H1 (cell line): ENCODE measurements at regions not wholly inside any gene's neighbourhood (a gene's known extent, or its start where the extent isn't known, plus 50 kb on each side); places are given as distances from the start of the nearest gene placed in this dataset.

Experiments used
- CTCF ChIA-PET: fragments of 300-600 bp; sonication (Branson Sonifier 250); formaldehyde crosslinking; loops from one replicate; lab custom pipeline; 2021; ENCODE audit not compliant: partially characterized antibody; lab: Charles Lee
- POLR2A ChIA-PET: fragments of 300-600 bp; sonication (Branson Sonifier 250); formaldehyde crosslinking; loops from one replicate; lab custom pipeline; 2021; ENCODE audit warnings: inconsistent platforms; ENCODE audit not compliant: partially characterized antibody; lab: Charles Lee
- DNase-seq, 2 experiments: peaks; one replicate each; pipeline versions ENCODE4 v3.0.0 to v3.0.0-alpha.2; 2010 to 2022; ENCODE audit warnings: low spot score in 2 of 2, low read depth in 1 of 2, mixed read lengths in 1 of 2
- FAIRE-seq: peaks from 2 replicates; lab custom pipeline; 2011; peaks lifted over from hg19 to GRCh38; lab: Jason Lieb, UNC
- H2AFZ ChIP-seq: 2 replicates; pipeline ENCODE4 v1.8.1; 2012; ENCODE audit warnings: low read length, inconsistent platforms
- H2AK5ac ChIP-seq: 2 replicates; pipeline ENCODE4 v1.6.1; 2013; ENCODE audit warnings: low read depth, low read length
- H2BK120ac ChIP-seq: replicated peaks from 2 replicates; pipeline ENCODE3; 2013; ENCODE audit warnings: low read depth, low read length, inconsistent platforms
- H2BK12ac ChIP-seq: 2 replicates; pipeline ENCODE4 v1.6.1; 2013; ENCODE audit warnings: low read depth, low read length
- H2BK15ac ChIP-seq: 2 replicates; pipeline ENCODE4 v1.6.1; 2013; ENCODE audit warnings: low read length
- H2BK20ac ChIP-seq: 2 replicates; pipeline ENCODE4 v1.6.1; 2013; ENCODE audit warnings: low read length
- H2BK5ac ChIP-seq: 2 replicates; pipeline ENCODE4 v1.6.1; 2013; ENCODE audit warnings: low read depth, low read length
- H3K14ac ChIP-seq: 2 replicates; pipeline ENCODE4 v1.6.1; 2013; ENCODE audit warnings: inconsistent platforms; ENCODE audit not compliant: insufficient read length
- H3K18ac ChIP-seq: 2 replicates; pipeline ENCODE4 v1.6.1; 2013; ENCODE audit warnings: low read length; ENCODE audit errors: extremely low read depth
- H3K23ac ChIP-seq: 2 replicates; pipeline ENCODE4 v1.6.1; 2013; ENCODE audit warnings: inconsistent platforms; ENCODE audit not compliant: insufficient read length
- H3K23me2 ChIP-seq: 2 replicates; pipeline ENCODE4 v1.6.1; 2013; ENCODE audit warnings: low read depth, low read length
- H3K27ac ChIP-seq: 2 replicates; pipeline ENCODE4 v1.6.1; 2011; ENCODE audit warnings: low read depth, low read length, inconsistent platforms
- H3K27me3 ChIP-seq, 4 experiments: replicated peaks in 1 of 4; 1 replicate in 1 of 4; 2 replicates in 3 of 4; pipeline versions ENCODE4 v1.6.1 to v1.8.1; 2011 to 2013; ENCODE audit warnings: low read length in 3 of 4, mild to moderate bottlenecking in 3 of 4, inconsistent platforms in 2 of 4, mixed read lengths in 2 of 4, moderate library complexity in 1 of 4; ENCODE audit not compliant: control insufficient read depth in 3 of 4, insufficient read depth in 3 of 4; ENCODE audit errors: extremely low read depth in 1 of 4
- H3K36me3 ChIP-seq, 4 experiments: 2 replicates each; pipeline versions ENCODE4 v1.6.1 to v1.8.1; 2011 to 2013; ENCODE audit warnings: mild to moderate bottlenecking in 4 of 4, low read length in 3 of 4, moderate library complexity in 2 of 4, control low read depth in 1 of 4, inconsistent platforms in 1 of 4; ENCODE audit not compliant: insufficient read depth in 4 of 4, control insufficient read depth in 2 of 4
- H3K4ac ChIP-seq: replicated peaks from 2 replicates; pipeline ENCODE3; 2013; ENCODE audit warnings: low read length, low read depth, mixed read lengths, inconsistent platforms; ENCODE audit not compliant: insufficient read length
- H3K4me1 ChIP-seq, 4 experiments: replicated peaks in 1 of 4; 1 replicate in 1 of 4; 2 replicates in 3 of 4; pipeline versions ENCODE4 v1.6.1 to v1.8.1; 2011 to 2013; ENCODE audit warnings: low read length in 3 of 4, inconsistent platforms in 2 of 4, mixed read lengths in 1 of 4; ENCODE audit not compliant: insufficient read depth in 4 of 4, control insufficient read depth in 3 of 4
- H3K4me2 ChIP-seq, 2 experiments: 2 replicates each; pipeline versions ENCODE4 v1.6.1 to v1.8.1; 2011 to 2013; ENCODE audit warnings: low read depth in 2 of 2, low read length in 2 of 2, control low read depth in 1 of 2, inconsistent platforms in 1 of 2, mild to moderate bottlenecking in 1 of 2; ENCODE audit not compliant: insufficient read depth in 1 of 2
- H3K4me3 ChIP-seq, 4 experiments: fragments of 200-600, 300-600 bp in 1 of 4; sonication (generic), shearing (Covaris generic), sonication (Bioruptor Twin) in 1 of 4; 2 replicates each; pipeline versions ENCODE4 v1.5.1 to v1.8.1; 2011 to 2016; ENCODE audit warnings: low read length in 4 of 4, low read depth in 3 of 4, control low read depth in 2 of 4, inconsistent platforms in 2 of 4, mild to moderate bottlenecking in 2 of 4, mixed read lengths in 1 of 4, moderate library complexity in 1 of 4; ENCODE audit not compliant: insufficient read depth in 2 of 4; ENCODE audit errors: extremely low read depth in 1 of 4
- H3K56ac ChIP-seq: replicated peaks from 2 replicates; pipeline ENCODE3; 2013; ENCODE audit warnings: low read depth, mild to moderate bottlenecking, mixed read lengths, low read length, inconsistent platforms; ENCODE audit not compliant: insufficient read length
- H3K79me1 ChIP-seq: 2 replicates; pipeline ENCODE4 v1.6.1; 2013; ENCODE audit warnings: low read depth, low read length, control low read depth
- H3K79me2 ChIP-seq, 2 experiments: 2 replicates each; pipeline versions ENCODE4 v1.6.1 to v1.8.1; 2012 to 2013; ENCODE audit warnings: low read length in 2 of 2, mild to moderate bottlenecking in 2 of 2, inconsistent platforms in 1 of 2; ENCODE audit not compliant: insufficient read depth in 2 of 2, control insufficient read depth in 1 of 2
- H3K9ac ChIP-seq, 4 experiments: replicated peaks in 1 of 4; 1 replicate in 1 of 4; 2 replicates in 3 of 4; pipeline versions ENCODE4 v1.6.1 to v1.8.1; 2011 to 2013; ENCODE audit warnings: low read depth in 3 of 4, low read length in 3 of 4, control low read depth in 2 of 4, mild to moderate bottlenecking in 2 of 4, moderate library complexity in 2 of 4, inconsistent platforms in 1 of 4; ENCODE audit errors: extremely low read depth in 1 of 4
- H3K9me3 ChIP-seq, 2 experiments: 2 replicates each; pipeline versions ENCODE4 v1.6.1 to v1.8.1; 2012 to 2013; ENCODE audit warnings: mild to moderate bottlenecking in 2 of 2, moderate library complexity in 2 of 2, control low read depth in 1 of 2, inconsistent platforms in 1 of 2, low read depth in 1 of 2, low read length in 1 of 2, mixed read lengths in 1 of 2; ENCODE audit not compliant: insufficient read depth in 2 of 2
- H4K20me1 ChIP-seq, 2 experiments: replicated peaks in 1 of 2; 2 replicates each; pipeline versions ENCODE3 to v1.8.1; 2011 to 2013; ENCODE audit warnings: inconsistent platforms in 2 of 2, low read length in 2 of 2, mild to moderate bottlenecking in 1 of 2; ENCODE audit not compliant: insufficient read depth in 2 of 2, control insufficient read depth in 1 of 2
- H4K5ac ChIP-seq: 2 replicates; pipeline ENCODE4 v1.6.1; 2013; ENCODE audit warnings: low read length, low read depth, mixed read lengths, inconsistent platforms; ENCODE audit not compliant: insufficient read length
- H4K8ac ChIP-seq: 2 replicates; pipeline ENCODE4 v1.8.0; 2013; ENCODE audit warnings: mild to moderate bottlenecking, moderate library complexity, low read length, inconsistent platforms; ENCODE audit not compliant: insufficient read depth; ENCODE audit errors: extremely low read depth
- H4K91ac ChIP-seq: replicated peaks from 2 replicates; pipeline ENCODE3; 2013; ENCODE audit warnings: low read length, mixed read lengths, inconsistent platforms; ENCODE audit not compliant: insufficient read length
- BCL11A ChIP-seq, 2 experiments: IDR thresholded peaks; one replicate each; pipeline ENCODE4 v1.6.1; 2011; ENCODE audit warnings: low read depth in 2 of 2, low read length in 2 of 2, mild to moderate bottlenecking in 2 of 2
- BRCA1 ChIP-seq: IDR thresholded peaks from 2 replicates; pipeline ENCODE4 v1.6.1; 2012; ENCODE audit warnings: low read depth, low read length, improper control_type of control experiment
- EGR1 ChIP-seq: IDR thresholded peaks from 2 replicates; pipeline ENCODE4 v1.6.1; 2011; ENCODE audit warnings: low read depth, low read length, borderline replicate concordance
- KDM4A ChIP-seq: IDR thresholded peaks from one replicate; pipeline ENCODE4 v1.7.1; 2012; ENCODE audit warnings: low read depth, mild to moderate bottlenecking, moderate library complexity, low read length, inconsistent platforms; ENCODE audit not compliant: severe bottlenecking
- POLR2A ChIP-seq, 2 experiments: IDR thresholded peaks; 1 replicate in 1 of 2; 2 replicates in 1 of 2; pipeline ENCODE4 v1.6.1; 2011; ENCODE audit warnings: low read depth in 2 of 2, low read length in 2 of 2, mild to moderate bottlenecking in 2 of 2; ENCODE audit errors: control extremely low read depth in 1 of 2
- SIN3A ChIP-seq, 2 experiments: IDR thresholded peaks in 1 of 2; conservative IDR thresholded peaks in 1 of 2; 2 replicates each; pipeline ENCODE4 v1.6.1; 2011 to 2012; ENCODE audit warnings: low read length in 2 of 2, improper control_type of control experiment in 1 of 2, low read depth in 1 of 2, mild to moderate bottlenecking in 1 of 2
- SIRT6 ChIP-seq: IDR thresholded peaks from one replicate; pipeline ENCODE4 v1.7.1; 2012; ENCODE audit warnings: low read length, inconsistent platforms
- WGBS, 2 experiments: shearing (Covaris generic) in 1 of 2; methylation state at CpG; one replicate each; pipeline versions ENCODE4 v1.1.6 to v1.1.7; 2013 to 2015; ENCODE audit warnings: low lambda C conversion rate in 2 of 2, mixed read lengths in 2 of 2, inconsistent platforms in 1 of 2, low coverage in 1 of 2, missing lambda C conversion rate in 1 of 2; ENCODE audit not compliant: insufficient replicate concordance in 2 of 2, insufficient coverage in 1 of 2, insufficient read length in 1 of 2; ENCODE audit errors: extremely low coverage in 1 of 2, missing lambda C conversion rate in 1 of 2; 5-methylcytosine and 5-hydroxymethylcytosine counted together
- TF ChIP-seq, protein P1 (sequence below): IDR thresholded peaks from 2 replicates; pipeline ENCODE4 v1.6.1; 2011; ENCODE audit warnings: low read depth, mild to moderate bottlenecking, low read length; ENCODE audit not compliant: insufficient read depth
- TF ChIP-seq, protein P2 (sequence below): IDR thresholded peaks from 2 replicates; pipeline ENCODE4 v1.6.1; 2012; ENCODE audit warnings: inconsistent platforms

DNA sequence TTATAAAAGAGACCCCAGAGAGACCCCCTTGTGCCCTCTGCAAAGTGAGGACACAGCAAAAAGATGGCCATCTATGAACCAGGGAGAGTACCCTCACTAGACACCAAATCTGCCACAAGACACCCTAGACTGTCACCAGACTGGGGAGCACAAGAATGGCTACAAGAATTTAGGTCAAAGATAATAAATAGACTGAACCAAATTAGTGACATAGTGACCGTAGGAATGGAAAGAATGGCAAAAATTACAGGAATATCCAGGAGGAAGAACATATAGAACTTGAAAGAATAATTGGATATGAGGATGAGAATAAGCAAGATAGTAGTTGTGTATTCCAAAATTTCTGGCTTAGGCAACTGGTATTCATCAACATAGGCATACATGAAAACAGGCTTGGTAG lies 235.0 kb downstream of the NNT start:
- no peak overlapping the region for H4K91ac ChIP-seq
- no peak overlapping the region for H2AFZ ChIP-seq
- no peaks in the 10 kb centered on the region for H3K23me2 ChIP-seq
- no peak overlapping the region for H2BK20ac ChIP-seq
- H2BK120ac ChIP-seq: no peak overlapping the region
- POLR2A ChIA-PET: no interaction called here
- DNase-seq: no peak
- no peak overlapping the region for H3K27ac ChIP-seq
- H4K8ac ChIP-seq: no peak overlapping the region
- H3K14ac ChIP-seq: no peak overlapping the region
- no peak overlapping the region for H3K23ac ChIP-seq
- no peak overlapping the region for H3K4me3 ChIP-seq
- H3K18ac ChIP-seq: no peak overlapping the region
- no peaks in the 10 kb centered on the region for H3K4me1 ChIP-seq
- CTCF ChIA-PET: no interaction called here
- no peak overlapping the region for H3K4ac ChIP-seq
- H4K5ac ChIP-seq: no peak overlapping the region
- H3K27me3 ChIP-seq: no peaks in the 10 kb centered on the region
- no peaks in the 10 kb centered on the region for H4K20me1 ChIP-seq
- FAIRE-seq: no peak
- WGBS, 2 experiments: 95% methylated on average over 1 of the region's 1 CpG; no CpG with 5 or more reads in 1 of the 2 experiments
- H3K4me2 ChIP-seq: no peak overlapping the region
- H3K56ac ChIP-seq: no peak overlapping the region
- no peaks in the 10 kb centered on the region for H3K9me3 ChIP-seq
- no peak overlapping the region for H2AK5ac ChIP-seq
- no peaks in the 10 kb centered on the region for H3K36me3 ChIP-seq
- no peaks in the 10 kb centered on the region for H3K79me1 ChIP-seq
- H2BK12ac ChIP-seq: no peak overlapping the region
- TF ChIP-seq EGR1: no peak
- no peak for TF ChIP-seq POLR2A (IDR thresholded peaks at IDR 0.05; ENCODE audit: control extremely low read depth in 1 of 2, low read depth in 2 of 2, low read length in 2 of 2)
- no peak for TF ChIP-seq SIN3A (conservative IDR thresholded peaks at IDR 0.05 in 1 of 2, IDR thresholded peaks at IDR 0.05 in 1 of 2; ENCODE audit: low read depth in 1 of 2, low read length in 2 of 2)
- no peak for TF ChIP-seq KDM4A
- TF ChIP-seq, protein P1, sequence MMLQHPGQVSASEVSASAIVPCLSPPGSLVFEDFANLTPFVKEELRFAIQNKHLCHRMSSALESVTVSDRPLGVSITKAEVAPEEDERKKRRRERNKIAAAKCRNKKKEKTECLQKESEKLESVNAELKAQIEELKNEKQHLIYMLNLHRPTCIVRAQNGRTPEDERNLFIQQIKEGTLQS: no peak
- no peak for TF ChIP-seq SIRT6
- no peak for TF ChIP-seq BCL11A (IDR thresholded peaks at IDR 0.05; ENCODE audit: low read depth in 2 of 2, low read length in 2 of 2)
- TF ChIP-seq, protein P2, sequence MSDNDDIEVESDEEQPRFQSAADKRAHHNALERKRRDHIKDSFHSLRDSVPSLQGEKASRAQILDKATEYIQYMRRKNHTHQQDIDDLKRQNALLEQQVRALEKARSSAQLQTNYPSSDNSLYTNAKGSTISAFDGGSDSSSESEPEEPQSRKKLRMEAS: no peak
- TF ChIP-seq BRCA1: no peak
- TF ChIP-seq, all 59 proteins: peak for 0
- Histone ChIP-seq H3K9ac (no peak overlapping the region), H2BK15ac (no peak overlapping the region), H2BK5ac (no peak overlapping the region), H3K79me2 (no peaks in the 10 kb centered on the region)
